Neutrophil (primary cell): ENCODE measurements at regions not wholly inside any gene's neighbourhood (a gene's known extent, or its start where the extent isn't known, plus 50 kb on each side); places are given as distances from the start of the nearest gene placed in this dataset.

ENCODE experiments used
- H3K27ac ChIP-seq: fragments of 200-600 bp; sonication (generic); 2 replicates; pipeline ENCODE4 v1.5.1; 2016; ENCODE audit warnings: mild to moderate bottlenecking, moderate library complexity
- H3K27me3 ChIP-seq: fragments of 200-600 bp; sonication (generic); 2 replicates; pipeline ENCODE4 v1.6.0; 2016; ENCODE audit warnings: mild to moderate bottlenecking
- H3K36me3 ChIP-seq: fragments of 200-600 bp; sonication (generic); 2 replicates; pipeline ENCODE4 v1.5.1; 2017
- H3K4me1 ChIP-seq, 2 experiments: fragments of 200-600 bp in 1 of 2; sonication (generic) in 1 of 2; 1 replicate in 1 of 2; 2 replicates in 1 of 2; pipeline versions ENCODE4 v1.5.1 to v1.6.1; 2013 to 2016; ENCODE audit warnings: low read depth in 1 of 2, low read length in 1 of 2, mild to moderate bottlenecking in 1 of 2, moderate library complexity in 1 of 2; ENCODE audit not compliant: control insufficient read depth in 1 of 2, insufficient read depth in 1 of 2
- H3K4me3 ChIP-seq, 2 experiments: fragments of 200-600 bp in 1 of 2; sonication (generic) in 1 of 2; 1 replicate in 1 of 2; 2 replicates in 1 of 2; pipeline ENCODE4 v1.5.1; 2013 to 2016; ENCODE audit warnings: low read depth in 1 of 2, low read length in 1 of 2, mild to moderate bottlenecking in 1 of 2, moderate library complexity in 1 of 2
- H3K9me3 ChIP-seq: fragments of 200-600 bp; sonication (generic); 2 replicates; pipeline ENCODE4 v1.5.1; 2016
- TF ChIP-seq, protein P1 (sequence below): fragments of 200-600 bp; sonication (generic); IDR thresholded peaks from 2 replicates; pipeline ENCODE4 v1.5.1; 2016; ENCODE audit warnings: antibody characterized with exemption

- H3K27me3 ChIP-seq: no peaks in the 10 kb centered on the region
- H3K9me3 ChIP-seq: no peaks in the 10 kb centered on the region
- H3K36me3 ChIP-seq: no peaks in the 10 kb centered on the region
- no peak overlapping the region for H3K4me3 ChIP-seq
- no peak overlapping the region for H3K27ac ChIP-seq
- H3K4me1 ChIP-seq: no peaks in the 10 kb centered on the region
- TF ChIP-seq, protein P1, sequence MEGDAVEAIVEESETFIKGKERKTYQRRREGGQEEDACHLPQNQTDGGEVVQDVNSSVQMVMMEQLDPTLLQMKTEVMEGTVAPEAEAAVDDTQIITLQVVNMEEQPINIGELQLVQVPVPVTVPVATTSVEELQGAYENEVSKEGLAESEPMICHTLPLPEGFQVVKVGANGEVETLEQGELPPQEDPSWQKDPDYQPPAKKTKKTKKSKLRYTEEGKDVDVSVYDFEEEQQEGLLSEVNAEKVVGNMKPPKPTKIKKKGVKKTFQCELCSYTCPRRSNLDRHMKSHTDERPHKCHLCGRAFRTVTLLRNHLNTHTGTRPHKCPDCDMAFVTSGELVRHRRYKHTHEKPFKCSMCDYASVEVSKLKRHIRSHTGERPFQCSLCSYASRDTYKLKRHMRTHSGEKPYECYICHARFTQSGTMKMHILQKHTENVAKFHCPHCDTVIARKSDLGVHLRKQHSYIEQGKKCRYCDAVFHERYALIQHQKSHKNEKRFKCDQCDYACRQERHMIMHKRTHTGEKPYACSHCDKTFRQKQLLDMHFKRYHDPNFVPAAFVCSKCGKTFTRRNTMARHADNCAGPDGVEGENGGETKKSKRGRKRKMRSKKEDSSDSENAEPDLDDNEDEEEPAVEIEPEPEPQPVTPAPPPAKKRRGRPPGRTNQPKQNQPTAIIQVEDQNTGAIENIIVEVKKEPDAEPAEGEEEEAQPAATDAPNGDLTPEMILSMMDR: no peak
Observed at GRCh38 chr3:160157321-160157720, 67.9 kb upstream of the C3orf80 start.

DNA sequence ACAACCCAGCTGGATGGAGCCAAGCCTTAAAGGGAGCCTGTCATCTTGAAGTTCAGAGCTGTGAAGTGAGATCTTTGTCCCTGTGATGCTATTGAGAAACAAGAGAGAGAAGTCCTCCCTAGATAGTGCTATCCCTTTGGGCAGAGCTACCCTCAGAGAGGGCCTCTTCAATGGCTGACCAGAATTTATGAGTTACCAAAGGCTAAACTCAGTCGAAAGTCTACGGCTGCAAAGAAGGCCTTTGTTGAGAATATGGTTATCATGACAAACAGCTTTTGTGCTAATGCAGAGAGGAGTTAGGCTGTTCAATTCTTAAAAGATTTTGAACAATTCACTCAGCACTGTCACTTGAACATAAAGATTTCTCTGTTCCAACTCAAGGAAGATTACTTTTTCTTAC lies 65.9 kb upstream of the C3orf80 start:
- Histone ChIP-seq H3K4me1 (no peaks in the 10 kb centered on the region), H3K27me3 (no peaks in the 10 kb centered on the region), H3K4me3 (no peak overlapping the region), H3K27ac (no peak overlapping the region), H3K9me3 (no peaks in the 10 kb centered on the region), H3K36me3 (no peaks in the 10 kb centered on the region)
- TF ChIP-seq, protein P1: no peak

- no peak overlapping the region for H3K27ac ChIP-seq
- no peaks in the 10 kb centered on the region for H3K4me1 ChIP-seq
- no peaks in the 10 kb centered on the region for H3K36me3 ChIP-seq
- no peaks in the 10 kb centered on the region for H3K9me3 ChIP-seq
- TF ChIP-seq, protein P1: no peak
- H3K27me3 ChIP-seq: no peaks in the 10 kb centered on the region
- H3K4me3 ChIP-seq: no peak overlapping the region
Observed at GRCh38 chr3:160159806-160160205, 65.4 kb upstream of the C3orf80 start.

DNA sequence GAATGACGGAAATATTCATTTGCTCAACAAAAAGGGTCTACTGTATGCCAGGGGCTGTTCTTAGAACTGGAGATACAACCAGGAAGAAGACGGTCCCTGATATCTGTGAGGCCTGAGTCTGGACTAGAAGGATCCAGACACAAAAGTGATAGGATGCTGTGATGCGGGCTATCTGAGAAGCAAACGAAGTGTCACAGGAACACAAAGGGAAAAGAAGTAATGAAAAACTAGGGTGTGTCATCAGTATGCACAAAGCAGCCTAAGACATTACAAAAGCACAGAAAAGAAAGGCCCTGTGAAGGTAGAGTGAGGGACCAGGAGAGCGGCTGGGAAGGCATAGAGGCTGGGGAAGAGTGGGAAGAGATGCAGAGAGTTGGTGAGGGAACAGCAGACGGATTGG lies 63.3 kb upstream of the C3orf80 start:
- Histone ChIP-seq H3K4me1 (no peaks in the 10 kb centered on the region), H3K27me3 (no peaks in the 10 kb centered on the region), H3K27ac (no peak overlapping the region), H3K36me3 (no peaks in the 10 kb centered on the region), H3K4me3 (no peak overlapping the region), H3K9me3 (no peaks in the 10 kb centered on the region)
- TF ChIP-seq, protein P1: no peak

- H3K4me3 ChIP-seq: no peak overlapping the region
- H3K27ac ChIP-seq: no peak overlapping the region
- no peaks in the 10 kb centered on the region for H3K27me3 ChIP-seq
- TF ChIP-seq, protein P1: no peak
- H3K9me3 ChIP-seq: no peaks in the 10 kb centered on the region
- H3K36me3 ChIP-seq: no peaks in the 10 kb centered on the region
- H3K4me1 ChIP-seq: no peaks in the 10 kb centered on the region
Observed at GRCh38 chr3:160162440-160162839, 62.8 kb upstream of the C3orf80 start.
